HG03095 (cell line): ENCODE measurements at regions not wholly inside any gene's neighbourhood (a gene's known extent, or its start where the extent isn't known, plus 50 kb on each side); places are given as distances from the start of the nearest gene placed in this dataset.

Experiments
- ATAC-seq: cut with Tn5 transposase; IDR thresholded peaks from one replicate; pipeline ENCODE4 v1.9.1; 2021; ENCODE audit warnings: moderate library complexity; ENCODE audit not compliant: unreplicated experiment

DNA sequence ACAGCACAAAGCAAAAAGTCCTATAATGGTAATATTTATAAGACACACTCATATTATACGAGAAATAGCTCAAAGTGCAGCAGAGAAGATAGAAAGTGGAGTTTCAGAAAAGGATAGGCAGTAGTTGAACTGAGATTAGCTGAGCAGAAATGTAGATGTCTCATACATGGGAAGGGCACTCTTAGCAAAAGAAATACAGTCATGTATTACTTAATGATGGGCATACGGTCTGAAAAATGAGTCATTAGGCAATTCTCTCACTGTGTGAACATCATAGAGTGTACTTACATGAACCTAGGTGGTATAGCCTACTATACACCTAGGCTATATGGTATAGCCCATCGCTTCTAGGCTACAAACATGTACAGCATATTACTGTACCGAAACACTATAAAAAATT lies 671.3 kb downstream of the RPS29 start:
- ATAC-seq: no peak

DNA sequence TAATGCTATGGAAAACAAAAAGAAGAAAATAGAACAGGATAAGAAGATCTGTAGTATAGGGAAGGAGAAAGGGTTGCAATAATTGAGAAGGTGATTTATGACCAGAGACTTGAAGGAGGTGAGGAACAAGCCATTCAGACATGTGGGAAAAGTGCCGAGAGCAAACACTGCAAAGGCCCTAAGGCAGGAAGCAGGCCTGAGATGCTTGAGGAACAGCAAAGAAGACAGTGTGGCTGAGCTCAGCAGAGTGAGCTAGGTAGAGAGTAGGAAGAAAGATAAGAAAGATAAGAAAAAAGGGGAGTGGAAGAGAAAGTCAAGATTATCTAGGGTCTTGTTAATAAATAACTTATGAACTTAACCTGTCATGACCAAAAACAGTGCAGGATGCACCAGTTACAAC lies 671.8 kb downstream of the RPS29 start:
- no peak for ATAC-seq

DNA sequence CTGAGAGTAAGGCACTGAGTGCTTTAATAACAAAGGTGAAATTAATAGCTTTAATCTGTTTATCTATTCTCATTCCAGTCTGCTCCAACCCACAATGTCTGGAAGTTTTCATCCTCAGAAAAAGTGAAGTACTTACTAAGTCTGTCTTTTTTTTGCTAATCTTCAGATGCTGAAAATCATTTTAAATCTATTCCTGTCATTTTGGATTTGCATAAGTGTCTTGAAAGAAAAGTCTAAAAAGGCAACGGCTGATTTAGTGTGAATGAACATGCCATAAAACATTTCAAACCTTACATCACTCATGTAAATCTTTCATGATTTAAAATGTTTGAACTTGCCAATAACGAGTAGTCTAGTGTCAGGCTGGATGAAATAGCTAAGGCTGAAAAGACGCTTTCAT lies 685.6 kb downstream of the RPS29 start:
- ATAC-seq: no peak

DNA sequence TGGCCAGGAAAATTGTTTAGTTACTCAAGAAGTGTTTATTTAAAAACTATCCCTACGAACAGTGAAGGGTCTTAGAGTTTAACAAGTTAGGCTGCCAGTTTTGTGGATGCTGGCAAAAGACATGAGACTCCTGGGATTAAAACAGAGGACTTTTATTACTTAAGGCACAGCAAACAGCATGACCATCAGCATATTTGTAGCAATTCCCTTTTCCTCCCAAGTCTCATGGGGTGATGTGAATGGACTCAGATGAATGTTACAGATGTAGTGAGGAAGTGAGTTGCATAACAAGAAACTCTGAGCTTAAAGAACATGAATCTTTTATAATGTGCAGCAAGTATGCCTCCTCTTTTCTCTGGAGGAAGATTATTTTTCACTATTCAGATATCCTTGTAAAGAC lies 695.8 kb downstream of the RPS29 start:
- ATAC-seq: no peak

DNA sequence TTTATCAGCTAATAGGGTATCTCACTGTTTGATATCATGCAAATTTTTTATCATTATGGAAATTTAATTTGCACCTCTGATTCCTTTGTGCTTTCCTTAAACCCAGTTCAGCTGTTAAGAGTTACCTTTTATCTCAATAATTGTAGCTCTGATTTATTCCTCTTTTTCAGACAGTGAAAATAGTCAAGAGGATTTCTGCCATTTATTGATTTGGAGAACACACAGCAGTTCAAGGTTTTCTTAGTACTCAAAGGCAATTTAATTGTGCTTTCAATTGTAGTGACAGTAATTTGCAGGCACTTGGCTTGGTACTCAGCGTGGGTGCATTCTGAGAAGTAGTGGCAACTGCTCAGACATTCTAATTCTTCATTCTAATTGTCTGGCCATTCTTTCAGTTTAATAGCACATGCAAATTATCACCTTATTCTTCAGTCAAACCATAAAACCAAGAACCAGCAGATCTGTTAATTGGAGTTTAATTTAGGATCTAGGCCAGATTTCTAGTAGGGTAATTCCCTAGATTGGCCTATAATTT lies 709.3 kb downstream of the RPS29 start:
- no peak for ATAC-seq

DNA sequence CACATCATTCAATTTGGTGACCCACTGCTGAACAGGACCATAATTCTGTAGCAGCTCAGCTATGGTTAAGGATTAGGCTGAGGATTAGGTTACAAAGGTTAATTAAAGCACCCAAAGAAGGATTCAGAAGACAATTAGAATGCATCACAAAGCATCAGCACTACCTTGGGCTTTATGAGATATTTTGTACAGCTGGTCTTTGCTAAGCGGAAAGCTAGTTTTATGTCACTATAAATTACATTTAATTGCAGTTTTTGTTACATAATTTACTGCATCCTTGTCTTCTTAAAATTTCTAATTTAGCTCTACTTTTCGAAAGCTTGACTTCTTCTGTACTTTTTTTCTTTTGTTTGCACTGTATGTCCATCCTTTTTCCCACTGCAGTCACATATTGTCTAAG lies 711.5 kb downstream of the RPS29 start:
- no peak for ATAC-seq

DNA sequence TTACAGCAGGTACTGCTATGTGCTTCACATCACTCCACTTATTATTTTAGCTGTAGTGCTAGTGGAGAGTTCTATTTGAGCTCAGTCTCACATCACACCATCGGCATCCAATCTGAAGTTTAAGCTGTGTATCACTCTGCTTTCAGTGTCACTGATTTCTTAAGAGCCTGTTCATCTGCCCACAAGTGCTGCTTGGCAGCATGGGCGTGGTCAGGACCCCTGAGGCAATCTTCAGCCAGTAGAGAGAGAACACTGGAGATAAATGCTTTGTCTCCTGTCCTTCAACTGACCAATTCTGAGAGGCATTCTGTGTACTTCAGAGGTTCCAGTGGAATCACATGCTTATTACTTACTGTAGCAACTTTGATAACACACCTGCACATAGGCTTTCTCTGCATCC lies 728.8 kb downstream of the RPS29 start:
- no peak for ATAC-seq

DNA sequence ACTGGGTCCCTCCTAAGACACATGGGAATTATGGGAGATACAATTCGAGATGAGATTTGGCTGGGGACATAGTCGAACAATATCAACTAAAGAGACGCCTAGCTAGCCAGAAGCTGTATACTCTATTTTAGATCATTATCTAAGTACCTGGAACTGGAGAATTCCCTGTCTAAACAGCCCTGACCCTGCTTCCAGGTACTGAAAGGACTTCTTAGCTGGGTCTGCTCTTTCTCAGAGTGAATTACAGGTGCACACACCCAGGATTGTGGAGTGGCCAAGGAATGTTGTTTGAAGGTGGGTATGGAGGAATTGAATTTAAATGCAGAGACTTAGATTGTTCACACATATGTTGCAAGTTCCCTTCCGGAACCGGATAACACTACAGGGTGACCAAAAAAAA lies 733.0 kb downstream of the RPS29 start:
- no peak for ATAC-seq

DNA sequence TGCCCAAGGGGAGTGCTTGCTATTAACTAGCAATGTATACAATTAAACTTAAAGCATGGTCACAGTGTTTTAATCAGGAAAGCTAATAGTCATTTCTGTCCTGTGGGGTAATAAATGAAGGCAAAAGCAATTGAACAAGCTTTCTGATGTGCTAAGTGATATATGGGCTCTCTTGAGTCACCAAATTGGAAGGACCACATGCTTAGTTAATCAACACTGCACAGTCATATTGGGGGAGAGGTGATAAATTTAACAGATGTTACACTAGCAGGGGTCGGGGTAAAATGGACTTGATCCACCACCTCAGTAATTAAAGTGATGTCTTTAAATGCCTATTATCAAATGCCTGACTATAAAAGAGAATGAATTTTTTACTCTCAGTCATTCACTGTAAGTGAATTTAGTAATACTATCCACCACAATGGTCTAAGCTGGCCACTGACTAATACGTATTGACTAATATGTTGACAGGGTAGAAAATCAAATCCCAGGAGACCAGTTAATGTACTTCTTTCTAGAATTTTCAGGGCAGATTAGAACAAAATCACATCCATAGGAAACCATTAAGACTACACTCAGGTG lies 736.3 kb downstream of the RPS29 start:
- ATAC-seq: no peak

DNA sequence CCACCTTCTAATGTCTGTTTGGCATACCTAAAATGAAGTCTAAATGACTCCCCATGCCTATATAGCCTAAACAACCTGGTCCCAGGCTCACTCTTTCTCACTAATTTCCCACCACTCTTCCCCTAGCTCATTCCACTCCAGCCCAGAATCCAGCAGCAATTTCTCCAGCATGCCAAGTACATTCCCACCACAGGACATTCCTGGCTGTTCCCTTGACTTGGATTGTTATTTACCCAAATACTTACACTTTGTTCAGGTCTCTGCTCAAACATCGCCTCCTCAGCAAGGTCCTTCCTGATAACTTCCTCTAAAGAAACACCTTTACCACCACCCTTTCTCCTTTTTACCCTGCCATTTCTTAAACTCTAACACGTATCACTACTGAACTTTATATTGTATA lies 743.4 kb downstream of the RPS29 start:
- no peak for ATAC-seq

DNA sequence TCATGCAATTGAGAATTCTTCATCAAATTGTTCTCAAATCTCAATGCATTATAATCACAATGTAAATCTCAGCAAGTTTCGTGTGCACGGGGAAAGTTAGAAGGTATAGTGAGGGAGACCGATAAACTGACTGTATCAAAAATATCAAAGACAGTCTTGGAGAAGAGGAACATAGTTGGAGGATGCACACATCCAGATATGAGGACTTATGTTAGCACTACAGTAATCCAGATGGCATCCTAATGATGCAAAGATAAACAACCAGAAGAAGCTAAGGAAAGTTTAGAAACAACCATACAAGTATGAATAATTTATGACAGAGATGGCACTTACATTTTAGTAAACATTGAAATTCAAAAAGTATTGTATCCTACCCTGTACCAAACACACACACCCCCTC lies 760.1 kb downstream of the RPS29 start:
- ATAC-seq: no peak

DNA sequence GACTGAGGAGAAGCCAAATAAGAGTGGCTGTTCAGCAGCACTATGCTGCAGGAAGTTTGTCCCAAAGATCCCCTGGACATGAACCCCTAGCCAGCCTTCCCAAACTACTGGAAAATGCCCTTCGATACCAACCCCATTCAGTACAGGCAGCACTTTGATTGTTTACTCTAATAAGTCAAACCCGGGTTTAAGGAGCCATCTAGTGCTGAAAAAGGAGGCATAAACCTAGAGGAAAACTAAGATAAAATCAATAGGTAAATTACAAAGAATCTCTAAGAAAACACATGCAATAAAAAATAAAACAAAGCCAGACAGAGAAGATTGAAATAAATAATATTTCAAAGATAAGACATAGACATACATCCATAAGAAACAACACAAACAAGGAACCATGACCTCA lies 771.6 kb downstream of the RPS29 start:
- no peak for ATAC-seq

DNA sequence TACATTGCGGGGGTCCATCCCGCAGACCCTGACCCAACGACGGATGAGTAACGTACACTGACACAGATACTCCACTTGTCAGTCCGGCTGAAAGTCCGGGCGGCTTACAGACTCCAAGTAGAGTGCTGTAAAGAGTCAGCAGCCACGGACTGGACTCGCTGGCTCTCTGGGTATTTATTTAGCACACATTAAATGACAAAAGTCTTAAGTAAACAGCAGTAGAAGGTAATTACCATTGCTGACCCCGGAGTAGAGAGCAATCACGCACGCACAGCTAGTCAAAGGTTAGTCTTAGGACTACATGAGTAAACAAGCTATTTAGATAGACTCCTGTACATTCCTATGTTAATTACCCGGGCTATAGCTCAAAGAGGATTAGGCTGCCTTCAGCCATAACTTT lies 780.9 kb downstream of the RPS29 start:
- ATAC-seq: no peak

DNA sequence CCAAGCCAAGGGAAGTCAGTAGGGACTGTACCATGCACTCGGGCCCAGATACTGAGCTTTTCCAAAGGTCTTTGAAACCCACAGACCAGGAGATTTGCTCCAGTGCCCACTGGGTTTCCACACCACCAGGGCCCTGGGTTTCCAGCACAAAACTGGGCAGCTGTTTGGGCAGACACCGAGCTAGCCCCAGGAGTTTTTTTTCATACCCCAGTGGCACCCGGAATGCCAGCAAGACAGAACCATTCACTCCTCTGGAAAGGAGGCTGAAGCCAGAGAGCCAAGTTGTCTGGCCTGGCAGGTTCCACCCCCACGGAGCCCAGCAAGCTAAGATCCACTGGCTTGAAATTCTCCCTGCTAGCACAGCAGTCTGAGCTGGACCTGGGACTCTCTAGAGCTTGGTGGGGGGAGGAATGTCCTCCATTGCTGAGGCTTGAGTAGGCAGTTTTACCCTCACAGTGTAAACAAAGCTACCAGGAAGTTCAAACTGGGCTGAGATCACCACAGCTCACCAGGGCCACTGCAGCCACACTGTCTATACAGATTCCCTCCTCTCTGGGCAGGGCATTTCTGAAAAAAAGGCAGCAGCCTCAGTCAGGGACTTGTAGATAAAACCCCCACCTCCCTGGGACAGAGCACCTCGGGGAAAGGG lies 793.7 kb downstream of the RPS29 start:
- ATAC-seq: no peak

DNA sequence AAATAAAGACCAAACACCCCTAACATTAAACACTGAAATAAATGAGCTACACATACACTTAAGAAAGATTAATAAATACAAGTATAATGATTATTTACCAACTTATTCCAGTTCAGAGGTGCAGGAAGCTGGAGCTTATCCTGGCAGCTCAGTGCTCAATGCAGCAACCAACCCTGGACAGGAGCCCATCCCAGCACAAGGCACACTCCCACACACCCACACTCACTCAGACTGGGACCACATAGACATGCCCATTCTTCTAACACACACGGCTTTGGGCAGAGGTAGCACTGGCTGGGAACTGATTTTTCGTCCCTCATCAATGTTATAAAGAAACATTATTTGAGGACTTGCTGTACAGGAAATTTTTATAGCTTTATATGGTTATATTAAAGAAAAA lies 797.4 kb downstream of the RPS29 start:
- ATAC-seq: no peak

DNA sequence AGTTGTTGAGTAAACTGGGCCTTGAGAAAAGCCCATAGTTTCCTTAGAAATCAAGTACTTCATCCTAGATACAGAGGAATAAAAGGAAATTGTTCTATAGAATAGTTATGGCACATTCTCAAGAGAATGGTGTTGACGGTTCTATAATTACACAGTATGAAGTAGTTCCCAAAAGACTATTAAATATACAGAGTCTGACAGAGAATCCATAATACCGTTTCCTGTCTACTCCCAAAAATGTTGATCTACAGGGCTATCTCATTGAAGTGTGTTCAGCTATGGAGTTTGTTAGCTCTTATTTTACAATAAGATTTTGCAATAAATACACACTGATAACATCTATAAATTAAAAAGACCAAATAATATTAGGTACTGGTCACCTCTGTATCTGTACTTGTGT lies 799.7 kb downstream of the RPS29 start:
- no peak for ATAC-seq

DNA sequence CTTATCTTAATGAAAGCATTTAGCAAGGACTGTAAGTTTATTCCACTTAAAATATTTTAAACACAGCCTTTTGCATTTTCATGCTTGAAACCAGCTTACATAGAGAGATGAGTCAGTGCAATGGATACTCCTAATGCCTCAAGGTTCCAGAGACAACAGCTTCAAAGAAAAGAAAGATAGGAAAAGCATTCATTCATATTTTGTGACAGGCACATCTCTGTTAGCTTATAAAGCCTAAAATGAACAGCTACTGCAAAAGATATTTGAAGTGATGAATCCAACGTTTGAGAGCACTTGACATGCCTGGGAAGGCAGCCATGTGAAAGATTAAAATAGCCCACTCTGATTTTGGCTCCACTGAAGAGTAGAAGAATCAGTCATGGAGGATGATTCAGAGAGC lies 814.5 kb downstream of the RPS29 start:
- ATAC-seq: no peak

DNA sequence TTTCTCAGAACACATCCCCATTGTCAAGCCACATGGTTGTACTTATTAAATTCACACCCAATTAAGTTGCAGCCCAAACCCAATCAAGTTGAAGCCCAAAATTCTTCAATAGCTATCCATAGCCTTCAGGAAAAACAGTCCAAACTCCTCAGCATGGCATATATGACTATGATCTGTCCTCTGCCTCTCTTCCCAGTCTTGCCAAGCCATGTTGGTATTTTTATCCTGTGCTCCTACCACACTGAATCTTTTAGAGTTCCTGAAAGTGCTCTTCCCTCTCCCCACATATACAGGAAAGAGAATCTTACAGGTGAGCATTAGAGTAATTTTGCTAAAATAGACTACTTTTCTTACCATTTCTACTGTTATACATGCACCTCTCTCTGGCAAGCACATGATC lies 834.9 kb downstream of the RPS29 start:
- ATAC-seq: no peak

DNA sequence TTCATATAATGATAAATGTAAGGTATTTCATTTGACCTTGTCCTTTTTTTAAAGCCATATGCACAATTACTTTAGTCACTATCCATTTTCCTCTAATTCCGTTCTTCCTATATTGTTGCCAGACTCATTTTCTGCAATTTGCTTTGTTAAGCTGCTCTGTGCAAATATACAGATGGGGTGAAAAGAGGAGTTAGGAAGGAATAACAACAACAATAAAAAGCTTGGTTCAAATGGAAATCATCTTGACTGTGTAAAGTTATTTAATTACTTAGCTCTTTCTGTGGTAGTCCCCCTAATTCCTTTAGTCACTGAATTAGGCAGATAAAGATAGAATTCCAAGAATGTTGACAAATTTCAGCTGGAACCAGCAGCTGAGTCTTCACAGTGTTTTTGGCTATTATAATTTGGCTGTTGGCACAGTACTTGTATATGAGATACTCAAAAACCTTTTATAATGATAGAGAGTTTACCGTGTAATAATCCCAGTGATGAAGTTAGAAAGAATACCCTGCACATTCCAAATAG lies 838.0 kb downstream of the RPS29 start:
- ATAC-seq: no peak

DNA sequence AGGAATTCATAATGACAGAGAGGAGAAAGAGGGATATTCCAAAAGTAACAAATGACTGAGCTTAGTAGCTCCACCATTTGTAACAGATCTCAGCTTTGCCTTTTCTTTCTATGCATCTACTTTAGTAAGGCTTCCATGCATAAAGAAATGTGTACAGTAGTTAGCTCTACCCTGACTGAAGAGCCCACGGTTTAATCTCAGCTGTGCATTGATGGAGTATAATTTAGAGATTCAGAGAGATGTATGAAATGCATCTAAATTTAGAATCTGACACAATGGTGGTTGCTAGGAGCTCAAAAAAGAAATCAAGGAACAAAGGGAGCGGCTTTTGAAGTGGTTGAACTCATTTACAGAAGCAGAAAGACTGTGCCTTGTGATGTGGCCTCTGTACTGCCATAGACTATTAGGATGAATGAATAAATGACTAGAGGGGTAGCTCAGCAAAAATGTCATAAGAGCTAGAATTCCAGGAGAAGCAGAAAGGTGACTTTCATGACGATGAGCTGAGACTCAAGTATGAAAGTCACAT lies 838.6 kb downstream of the RPS29 start:
- ATAC-seq: no peak

DNA sequence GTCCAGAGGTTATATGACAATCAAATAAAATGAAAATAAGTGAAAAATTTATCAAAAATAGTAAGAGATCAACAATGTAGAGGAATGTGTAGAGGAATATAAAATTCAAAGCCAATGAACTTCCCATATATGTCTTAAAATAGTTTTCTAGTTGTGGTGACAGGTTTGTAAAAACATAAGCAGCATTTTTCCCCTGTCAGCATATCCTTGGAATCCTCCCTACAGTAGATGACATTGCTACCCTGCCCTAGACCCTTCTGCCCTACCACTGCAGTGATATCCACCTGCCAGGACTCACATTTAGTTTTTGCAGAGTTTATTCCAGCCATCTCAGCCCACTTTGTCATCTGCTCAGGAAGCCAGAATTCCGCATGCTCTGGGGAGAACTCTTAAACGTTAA lies 842.0 kb downstream of the RPS29 start:
- no peak for ATAC-seq

DNA sequence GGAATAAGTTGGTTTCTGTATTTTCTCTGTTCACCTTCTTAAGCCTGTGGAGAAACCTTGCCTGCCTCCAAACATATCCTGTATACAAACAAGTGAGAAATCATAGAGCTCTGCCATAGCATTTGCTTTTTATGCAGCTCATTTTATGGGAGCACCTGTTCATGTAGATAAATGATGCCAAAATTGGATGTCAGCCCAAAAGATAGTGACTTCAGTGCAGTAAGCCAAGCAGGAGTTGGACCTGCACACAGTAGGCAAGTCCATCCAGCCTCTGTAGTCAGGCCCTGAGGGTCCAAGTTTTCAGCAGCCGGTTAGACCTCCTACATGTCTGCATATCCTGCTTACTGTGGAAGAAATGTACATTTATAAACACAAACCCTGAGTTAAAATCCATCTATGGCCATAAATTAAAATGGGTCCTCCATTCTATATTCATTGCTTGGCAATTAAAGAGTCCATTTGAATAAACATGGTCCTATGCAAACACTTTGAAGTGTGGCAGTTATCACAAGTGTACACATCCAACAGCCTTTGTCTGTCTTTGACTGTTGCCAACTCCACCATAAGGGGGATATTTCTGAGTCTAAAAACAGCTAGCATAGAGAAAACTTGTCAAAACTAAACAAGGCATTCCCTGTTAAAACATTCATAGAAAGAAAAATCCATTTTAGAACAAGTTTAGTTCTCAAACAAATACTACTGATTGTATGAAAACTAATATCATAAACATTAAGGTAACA lies 847.8 kb downstream of the RPS29 start:
- ATAC-seq: no peak
